Esophagus muscularis mucosa (tissue), 3 donors: ENCODE measurements at regions not wholly inside any gene's neighbourhood (a gene's known extent, or its start where the extent isn't known, plus 50 kb on each side); places are given as distances from the start of the nearest gene placed in this dataset.

Experiments
- CTCF ChIP-seq, 3 experiments: fragments of 200-600 bp in 2 of 3; fragments of 450-650 bp in 1 of 3; sonication (generic) in 2 of 3; IDR thresholded peaks; one replicate each; pipeline ENCODE4 v1.5.1; 2017 to 2019; ENCODE audit warnings: antibody characterized with exemption in 3 of 3, mild to moderate bottlenecking in 2 of 3, moderate library complexity in 1 of 3
- POLR2A ChIP-seq: fragments of 450-650 bp; IDR thresholded peaks from one replicate; pipeline ENCODE4 v1.6.1; 2017; ENCODE audit warnings: antibody characterized with exemption, moderate library complexity, mild to moderate bottlenecking, low read depth

- TF ChIP-seq POLR2A: no peak
- TF ChIP-seq CTCF (IDR thresholded peaks at IDR 0.05): no peak
Measured at GRCh38 chr4:176959980-176960379, 167.3 kb upstream of the VEGFC start.
